GM23248 (cell line): ENCODE measurements at regions not wholly inside any gene's neighbourhood (a gene's known extent, or its start where the extent isn't known, plus 50 kb on each side); places are given as distances from the start of the nearest gene placed in this dataset.

ENCODE experiments used
- DNase-seq: peaks from one replicate; pipeline ENCODE4 v3.0.0-alpha.2; 2015
- H2AFZ ChIP-seq: fragments of 200-600 bp; sonication (generic); 2 replicates; pipeline ENCODE4 v1.6.1; 2016; ENCODE audit warnings: antibody characterized with exemption
- H3F3A ChIP-seq: fragments of 200-600 bp; sonication (generic); 2 replicates; pipeline ENCODE4 v1.6.1; 2016; ENCODE audit warnings: mild to moderate bottlenecking, antibody characterized with exemption, mixed run types; ENCODE audit not compliant: insufficient read depth
- H3K27ac ChIP-seq: fragments of 200-600 bp; sonication (generic); 2 replicates; pipeline ENCODE4 v1.5.1; 2016; ENCODE audit warnings: mild to moderate bottlenecking
- H3K27me3 ChIP-seq: fragments of 200-600 bp; sonication (generic); replicated peaks from 2 replicates; pipeline ENCODE4 v1.6.1; 2016; ENCODE audit warnings: mild to moderate bottlenecking; ENCODE audit not compliant: insufficient read depth
- H3K36me3 ChIP-seq: fragments of 200-600 bp; sonication (generic); 2 replicates; pipeline ENCODE4 v1.6.1; 2016; ENCODE audit warnings: low read depth, mild to moderate bottlenecking
- H3K4me1 ChIP-seq: fragments of 200-600 bp; sonication (generic); 2 replicates; pipeline ENCODE4 v1.6.1; 2016; ENCODE audit warnings: mild to moderate bottlenecking; ENCODE audit not compliant: insufficient read depth
- H3K4me2 ChIP-seq: fragments of 200-600 bp; sonication (generic); one replicate; pipeline ENCODE4 v1.6.1; 2016; ENCODE audit warnings: mild to moderate bottlenecking; ENCODE audit not compliant: unreplicated experiment
- H3K4me3 ChIP-seq: fragments of 200-600 bp; sonication (generic); 2 replicates; pipeline ENCODE4 v1.5.1; 2016; ENCODE audit warnings: mild to moderate bottlenecking
- H3K79me2 ChIP-seq: fragments of 200-600 bp; sonication (generic); 2 replicates; pipeline ENCODE4 v1.6.1; 2016; ENCODE audit warnings: mild to moderate bottlenecking; ENCODE audit not compliant: insufficient read depth
- H3K9ac ChIP-seq: fragments of 200-600 bp; sonication (generic); 2 replicates; pipeline ENCODE4 v1.6.1; 2016; ENCODE audit warnings: mild to moderate bottlenecking
- H3K9me2 ChIP-seq: fragments of 200-600 bp; sonication (generic); 2 replicates; pipeline ENCODE4 v1.6.1; 2016; ENCODE audit warnings: mixed run types, mild to moderate bottlenecking, moderate library complexity; ENCODE audit not compliant: insufficient read depth
- H3K9me3 ChIP-seq: fragments of 200-600 bp; sonication (generic); one replicate; pipeline ENCODE4 v1.6.1; 2017; ENCODE audit warnings: low read depth
- H4K20me1 ChIP-seq: fragments of 200-600 bp; sonication (generic); 2 replicates; pipeline ENCODE4 v1.6.0; 2016; ENCODE audit not compliant: insufficient read depth
- EZH2 ChIP-seq: fragments of 200-600 bp; sonication (generic); IDR thresholded peaks from 2 replicates; pipeline ENCODE4 v1.6.1; 2018; ENCODE audit warnings: antibody characterized with exemption, mild to moderate bottlenecking; ENCODE audit not compliant: insufficient read depth, poor library complexity, severe bottlenecking
- EZH2phosphoT487 ChIP-seq: fragments of 200-600 bp; sonication (generic); IDR thresholded peaks from 2 replicates; pipeline ENCODE4 v1.6.1; 2018; ENCODE audit warnings: antibody characterized with exemption, moderate library complexity, mild to moderate bottlenecking, low read depth; ENCODE audit not compliant: insufficient read depth
- whole genome bisulfite sequencing, 2 experiments: methylation state at CpG; one replicate each; pipeline ENCODE4 v1.1.6; 2015 to 2017; ENCODE audit warnings: low lambda C conversion rate in 2 of 2, low coverage in 1 of 2; ENCODE audit errors: missing lambda C conversion rate in 2 of 2; 5-methylcytosine and 5-hydroxymethylcytosine counted together
- in situ Hi-C: fragments of 300-500 bp; cut with MboI; formaldehyde crosslinking; loops from 2 replicates; pipeline ENCODE4 v1.15.0; 2020

DNA sequence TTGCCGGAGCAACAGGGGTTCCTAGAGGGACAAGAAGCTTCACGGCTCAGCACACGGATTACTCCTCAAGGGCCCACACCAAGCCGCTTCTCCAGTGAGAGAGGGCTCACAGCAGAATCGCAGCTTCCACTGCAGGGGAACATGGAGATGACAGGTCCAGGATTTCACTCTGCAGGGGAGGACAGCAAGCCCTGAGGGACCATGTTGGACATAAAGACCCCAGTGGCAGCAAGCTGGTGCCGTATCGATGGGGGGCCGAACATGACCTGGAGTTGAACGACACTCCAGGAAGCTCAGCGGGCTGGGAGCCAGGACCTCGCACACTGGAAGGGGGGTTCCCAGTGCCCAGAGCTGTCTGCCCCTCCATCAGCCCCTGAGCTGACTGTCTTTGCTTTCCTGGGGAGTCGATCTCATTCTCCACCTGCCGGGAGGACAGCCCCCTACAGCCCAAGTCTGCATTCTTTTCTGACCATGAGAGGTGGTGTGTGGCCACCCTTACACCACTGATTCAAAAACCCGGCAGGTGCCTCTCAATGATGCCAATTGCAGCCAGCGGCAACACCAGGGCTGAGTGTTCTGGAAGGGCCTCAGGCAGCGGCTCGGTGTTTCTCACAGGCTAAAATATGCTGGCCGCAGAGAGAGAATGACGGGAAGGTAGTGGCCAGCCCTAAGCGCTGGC, 194.5 kb upstream of the CDH4 start:
- no peak overlapping the region for H3K4me2 ChIP-seq
- WGBS, 2 experiments = 47 to 62% methylated on average over 19 to 20 of the region's 20 CpGs
- no peaks in the 10 kb centered on the region for H3K36me3 ChIP-seq
- no peaks in the 10 kb centered on the region for H3K9me3 ChIP-seq
- TF ChIP-seq EZH2phosphoT487 = no peak
- no peak for TF ChIP-seq EZH2
- H4K20me1 ChIP-seq = no peaks in the 10 kb centered on the region
- no peak overlapping the region for H2AFZ ChIP-seq
- no peaks in the 10 kb centered on the region for H3K4me1 ChIP-seq
- DNase-seq = no peak
- no peak overlapping the region for H3K4me3 ChIP-seq
- no peaks in the 10 kb centered on the region for H3K79me2 ChIP-seq
- H3F3A ChIP-seq = no peaks in the 10 kb centered on the region
- H3K27ac ChIP-seq = no peak overlapping the region
- no peak overlapping the region for H3K9ac ChIP-seq
- in situ Hi-C loops = no loop called here
- no peaks in the 10 kb centered on the region for H3K9me2 ChIP-seq
- H3K27me3 ChIP-seq = no peaks in the 10 kb centered on the region

DNA sequence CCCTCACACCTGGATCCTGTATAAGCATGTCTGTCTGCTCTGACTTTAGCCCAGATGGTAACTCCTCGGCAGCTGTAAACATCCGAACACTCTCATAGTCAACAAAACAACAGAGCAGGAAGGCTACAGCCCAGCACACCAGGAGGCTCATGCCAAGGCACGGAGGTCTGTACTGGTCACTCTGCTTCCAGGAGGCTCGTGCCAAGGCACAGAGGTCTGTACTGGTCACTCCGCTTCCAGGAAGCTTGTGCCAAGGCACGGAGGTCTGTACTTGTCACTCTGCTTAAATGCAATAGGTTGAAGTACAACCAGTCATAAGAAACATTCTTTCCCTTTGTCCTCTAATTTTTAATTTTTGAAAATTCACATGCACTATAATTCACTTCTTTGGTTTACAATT, 190.1 kb upstream of the CDH4 start:
- H4K20me1 ChIP-seq = no peaks in the 10 kb centered on the region
- no peaks in the 10 kb centered on the region for H3K9me2 ChIP-seq
- H3K4me3 ChIP-seq = no peak overlapping the region
- no peaks in the 10 kb centered on the region for H3K4me1 ChIP-seq
- H3F3A ChIP-seq = no peaks in the 10 kb centered on the region
- H3K4me2 ChIP-seq = no peak overlapping the region
- H2AFZ ChIP-seq = no peak overlapping the region
- no peak for DNase-seq
- in situ Hi-C loops = no loop called here
- no peaks in the 10 kb centered on the region for H3K9me3 ChIP-seq
- H3K9ac ChIP-seq = no peak overlapping the region
- H3K27ac ChIP-seq = no peak overlapping the region
- H3K36me3 ChIP-seq = no peaks in the 10 kb centered on the region
- H3K27me3 ChIP-seq = no peaks in the 10 kb centered on the region
- H3K79me2 ChIP-seq = no peaks in the 10 kb centered on the region
- no peak for TF ChIP-seq EZH2phosphoT487
- WGBS, 2 experiments = 15 to 24% methylated on average over 6 of the region's 6 CpGs

- Histone ChIP-seq H3K4me2 (no peak overlapping the region), H2AFZ (no peak overlapping the region), H3K79me2 (no peaks in the 10 kb centered on the region), H3K4me3 (no peak overlapping the region), H3K9me3 (no peaks in the 10 kb centered on the region), H3K36me3 (no peaks in the 10 kb centered on the region), H3K27ac (no peak overlapping the region), H4K20me1 (no peaks in the 10 kb centered on the region), H3K9me2 (no peaks in the 10 kb centered on the region), H3K4me1 (no peaks in the 10 kb centered on the region), H3F3A (no peaks in the 10 kb centered on the region), H3K9ac (no peak overlapping the region), H3K27me3 (no peaks in the 10 kb centered on the region)
- DNase-seq = no peak
- 20 to 23% methylated on average over 10 of the region's 10 CpGs for WGBS, 2 experiments
- in situ Hi-C loops = no loop called here
- TF ChIP-seq EZH2 (no peak), EZH2phosphoT487 (no peak)
Measured at GRCh38 chr20:61065853-61066252, 186.2 kb upstream of the CDH4 start.

- TF ChIP-seq EZH2phosphoT487 = no peak
- no peak for TF ChIP-seq EZH2
- H3K4me3 ChIP-seq = no peak overlapping the region
- 38 to 43% methylated on average over 13 of the region's 13 CpGs for WGBS, 2 experiments
- H3K9ac ChIP-seq = no peak overlapping the region
- no peak for DNase-seq
- H3K4me1 ChIP-seq = no peaks in the 10 kb centered on the region
- H3K4me2 ChIP-seq = no peak overlapping the region
- H3K27me3 ChIP-seq = no peaks in the 10 kb centered on the region
- no peaks in the 10 kb centered on the region for H3K9me3 ChIP-seq
- H2AFZ ChIP-seq = no peak overlapping the region
- H3K9me2 ChIP-seq = no peaks in the 10 kb centered on the region
- H4K20me1 ChIP-seq = no peaks in the 10 kb centered on the region
- no peak overlapping the region for H3K27ac ChIP-seq
- no peaks in the 10 kb centered on the region for H3K79me2 ChIP-seq
- in situ Hi-C loops = no loop called here
- no peaks in the 10 kb centered on the region for H3K36me3 ChIP-seq
- H3F3A ChIP-seq = no peaks in the 10 kb centered on the region
Measured at GRCh38 chr20:61066526-61066925, 185.5 kb upstream of the CDH4 start.

DNA sequence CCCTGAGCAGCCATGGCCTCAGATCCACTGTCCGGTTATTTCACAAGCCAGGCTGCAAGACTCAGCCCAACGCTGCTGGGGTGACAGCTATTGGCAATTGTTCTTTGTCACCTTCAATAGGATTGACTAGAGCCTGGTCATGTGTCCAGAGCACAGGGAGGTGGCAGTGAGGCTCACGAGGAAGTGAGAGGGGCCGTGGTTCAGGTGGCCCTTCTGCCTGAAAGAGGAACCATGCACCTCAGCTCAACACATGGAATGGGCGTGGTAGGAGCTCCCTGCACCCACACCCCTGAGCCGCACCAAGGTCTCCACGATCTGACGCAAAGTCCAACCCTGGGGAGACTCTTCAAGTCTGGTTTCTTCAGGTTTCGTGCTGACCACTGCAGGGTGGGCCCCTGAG, 184.8 kb upstream of the CDH4 start:
- in situ Hi-C loops = no loop called here
- TF ChIP-seq EZH2 (no peak), EZH2phosphoT487 (no peak)
- no peaks in the 10 kb centered on the region for H3K9me3 ChIP-seq
- H3K79me2 ChIP-seq = no peaks in the 10 kb centered on the region
- WGBS, 2 experiments = 33 to 35% methylated on average over 9 of the region's 9 CpGs
- H3F3A ChIP-seq = no peaks in the 10 kb centered on the region
- DNase-seq = no peak
- no peak overlapping the region for H3K4me3 ChIP-seq
- H3K36me3 ChIP-seq = no peaks in the 10 kb centered on the region
- no peaks in the 10 kb centered on the region for H3K27me3 ChIP-seq
- no peaks in the 10 kb centered on the region for H4K20me1 ChIP-seq
- no peak overlapping the region for H3K27ac ChIP-seq
- no peaks in the 10 kb centered on the region for H3K4me1 ChIP-seq
- H3K9ac ChIP-seq = no peak overlapping the region
- no peaks in the 10 kb centered on the region for H3K9me2 ChIP-seq
- no peak overlapping the region for H3K4me2 ChIP-seq
- no peak overlapping the region for H2AFZ ChIP-seq
